Psoas muscle (tissue), 7 donors: ENCODE measurements at regions not wholly inside any gene's neighbourhood (a gene's known extent, or its start where the extent isn't known, plus 50 kb on each side); places are given as distances from the start of the nearest gene placed in this dataset.

Source experiments
- ATAC-seq, 4 donors: fragments of 200-7000 bp; cut with Tn5 transposase; one replicate each; pipeline ENCODE4 v1.9.1; 2020; ENCODE audit warnings: moderate library complexity in 3 of 4, mild to moderate bottlenecking in 2 of 4
- DNase-seq, 2 donors: peaks; one replicate each; pipeline ENCODE4 v3.0.0-alpha.2; 2020
- H3K27ac ChIP-seq: fragments of 200-600 bp; one replicate; pipeline ENCODE4 v1.8.0; 2022
- H3K27me3 ChIP-seq, 3 donors: fragments of 200-600 bp in 1 of 3; one replicate each; pipeline versions ENCODE4 v1.6.1 to v1.8.0; 2013 to 2022; ENCODE audit warnings: low read length in 2 of 3, mild to moderate bottlenecking in 2 of 3, moderate library complexity in 1 of 3; ENCODE audit not compliant: insufficient read depth in 3 of 3
- H3K36me3 ChIP-seq, 2 donors: fragments of 200-600 bp in 1 of 2; one replicate each; pipeline versions ENCODE4 v1.6.1 to v1.8.0; 2013 to 2022; ENCODE audit warnings: low read depth in 1 of 2, mild to moderate bottlenecking in 1 of 2, moderate library complexity in 1 of 2; ENCODE audit not compliant: insufficient read depth in 1 of 2
- H3K4me1 ChIP-seq: fragments of 200-600 bp; one replicate; pipeline ENCODE4 v1.8.0; 2022
- H3K4me3 ChIP-seq: fragments of 200-600 bp; one replicate; pipeline ENCODE4 v1.8.0; 2022; ENCODE audit warnings: mild to moderate bottlenecking
- H3K9me3 ChIP-seq: fragments of 200-600 bp; one replicate; pipeline ENCODE4 v1.8.0; 2022
- CTCF ChIP-seq: fragments of 200-600 bp; IDR thresholded peaks from one replicate; pipeline ENCODE4 v1.8.0; 2022; ENCODE audit warnings: antibody characterized with exemption
- WGBS, 3 donors: extraction: QIAGEN DNeasy Blood & Tissue Kit; methylation state at CpG; one replicate each; pipeline versions ENCODE4 v1.1.6 to v1.1.7; 2013; 5-methylcytosine and 5-hydroxymethylcytosine counted together
- intact Hi-C, 2 donors: fragments of 100-400 bp; cut with DNase I; formaldehyde crosslinking; loops; one replicate each; pipeline versions ENCODE4 v1.11.0 to v1.14.2; 2022
- donor health status: healthy with polysubstance abuse.
- donor health status: DM: no; HTN: no; CAD: no; lungs with moderate emphysema.
- donor health status: Bipolar disorder and iron deficiency.
- donor health status: healthy.
- donor health status: DM: yes; HTN: yes; CAD: no.
- donor health status: DM: no; HTN: no; CAD: no.
- donor health status: DM: yes; HTN: yes; CAD: no.

GRCh38 chr20:36102306-36102705, 52.2 kb upstream of the EPB41L1 start:
- DNase-seq = no peak
- Histone ChIP-seq H3K36me3 (no peaks in the 10 kb centered on the region), H3K27me3 (no peaks in the 10 kb centered on the region), H3K4me3 (no peak overlapping the region), H3K4me1 (no peaks in the 10 kb centered on the region), H3K27ac (no peak overlapping the region), H3K9me3 (no peaks in the 10 kb centered on the region)
- intact Hi-C loops = no loop called here
- WGBS, 3 donors = 51 to 56% (median 55%) methylated on average over 3 of the region's 3 CpGs
- ATAC-seq = no peak
- TF ChIP-seq CTCF = no peak

- no peak for TF ChIP-seq CTCF
- ATAC-seq (peak in 1 of 4 donors; percentile 7), DNase-seq (no peak)
- Histone ChIP-seq H3K4me1 (no peaks in the 10 kb centered on the region), H3K36me3 (no peaks in the 10 kb centered on the region), H3K4me3 (no peak overlapping the region), H3K27me3 (no peaks in the 10 kb centered on the region), H3K9me3 (no peaks in the 10 kb centered on the region), H3K27ac (no peak overlapping the region)
- 51 to 62% (median 60%) methylated on average over 4 of the region's 4 CpGs for WGBS, 3 donors
- intact Hi-C loops = no loop called here
Measured at GRCh38 chr20:36102809-36103596, 51.5 kb upstream of the EPB41L1 start.

- Histone ChIP-seq H3K27ac (no peak overlapping the region), H3K4me1 (no peaks in the 10 kb centered on the region), H3K36me3 (no peaks in the 10 kb centered on the region), H3K4me3 (no peak overlapping the region), H3K27me3 (no peaks in the 10 kb centered on the region), H3K9me3 (no peaks in the 10 kb centered on the region)
- TF ChIP-seq CTCF = no peak
- intact Hi-C loops = no loop called here
- WGBS, 3 donors = 78 to 85% (median 81%) methylated on average over 7 of the region's 7 CpGs
- ATAC-seq = no peak
- DNase-seq = no peak
Measured at GRCh38 chr20:36104244-36104643, 50.3 kb upstream of the EPB41L1 start.
